H1 (cell line): ENCODE measurements at regions not wholly inside any gene's neighbourhood (a gene's known extent, or its start where the extent isn't known, plus 50 kb on each side); places are given as distances from the start of the nearest gene placed in this dataset.

ENCODE experiments used
- CBX8 ChIP-seq: fragments of 300-800, 300-1000 bp; sonication (generic); IDR thresholded peaks from 2 replicates; pipeline ENCODE4 v1.7.1; 2016; ENCODE audit warnings: low read depth, low read length, borderline replicate concordance
- CHD1 ChIP-seq: IDR thresholded peaks from 2 replicates; pipeline ENCODE4 v1.6.1; 2012; ENCODE audit warnings: low read depth, low read length, improper control_type of control experiment
- CTBP2 ChIP-seq: IDR thresholded peaks from 2 replicates; pipeline ENCODE4 v1.7.0; 2011; ENCODE audit warnings: borderline replicate concordance, mild to moderate bottlenecking, moderate library complexity, mixed read lengths, low read length; ENCODE audit not compliant: insufficient read depth, insufficient read length
- GABPA ChIP-seq: IDR thresholded peaks from 2 replicates; pipeline ENCODE4 v1.6.1; 2011; ENCODE audit warnings: mild to moderate bottlenecking, low read length, moderate library complexity, borderline replicate concordance; ENCODE audit not compliant: insufficient read depth
- SRF ChIP-seq: IDR thresholded peaks from 2 replicates; pipeline ENCODE4 v1.6.1; 2011; ENCODE audit warnings: mild to moderate bottlenecking, low read depth, low read length, moderate library complexity
- YY1 ChIP-seq: IDR thresholded peaks from 2 replicates; pipeline ENCODE4 v1.6.1; 2011; ENCODE audit warnings: low read depth, mild to moderate bottlenecking, low read length
- TF ChIP-seq, protein P1 (sequence below): fragments of 300-600 bp; sonication (generic); IDR thresholded peaks from 2 replicates; pipeline ENCODE4 v1.7.1; 2012; ENCODE audit warnings: low read length, moderate library complexity, mild to moderate bottlenecking, inconsistent platforms; ENCODE audit not compliant: insufficient replicate concordance
- TF ChIP-seq, protein P2 (sequence below): IDR thresholded peaks from 2 replicates; pipeline ENCODE4 v1.6.1; 2012; ENCODE audit warnings: inconsistent platforms

DNA sequence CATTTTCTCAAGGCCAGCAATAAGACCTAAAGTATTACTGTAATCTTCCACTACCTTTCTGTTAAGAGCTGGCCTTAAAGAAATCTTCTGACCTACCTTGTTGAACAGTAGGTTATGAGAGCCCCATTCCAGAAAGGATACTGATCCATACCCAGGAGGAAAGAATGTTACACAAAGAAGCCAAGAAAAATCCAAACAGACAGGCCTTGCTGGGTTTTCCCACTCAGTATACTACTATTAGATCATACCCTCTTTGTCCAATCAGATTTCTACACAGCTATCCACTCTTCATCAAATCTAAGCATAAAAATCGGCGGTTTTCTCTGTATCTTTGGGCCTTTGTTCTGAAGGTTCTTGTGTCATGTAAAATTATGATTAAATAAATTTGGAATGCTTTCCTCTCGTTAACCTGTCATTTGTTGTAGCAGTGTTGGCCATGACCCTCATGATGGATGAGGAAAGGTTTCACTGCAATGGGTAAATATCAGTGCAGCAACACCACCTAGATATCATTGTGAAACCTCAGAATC lies 292.3 kb downstream of the ANKRD50 start (continued):
- TF ChIP-seq GABPA = no peak
- TF ChIP-seq, protein P1, sequence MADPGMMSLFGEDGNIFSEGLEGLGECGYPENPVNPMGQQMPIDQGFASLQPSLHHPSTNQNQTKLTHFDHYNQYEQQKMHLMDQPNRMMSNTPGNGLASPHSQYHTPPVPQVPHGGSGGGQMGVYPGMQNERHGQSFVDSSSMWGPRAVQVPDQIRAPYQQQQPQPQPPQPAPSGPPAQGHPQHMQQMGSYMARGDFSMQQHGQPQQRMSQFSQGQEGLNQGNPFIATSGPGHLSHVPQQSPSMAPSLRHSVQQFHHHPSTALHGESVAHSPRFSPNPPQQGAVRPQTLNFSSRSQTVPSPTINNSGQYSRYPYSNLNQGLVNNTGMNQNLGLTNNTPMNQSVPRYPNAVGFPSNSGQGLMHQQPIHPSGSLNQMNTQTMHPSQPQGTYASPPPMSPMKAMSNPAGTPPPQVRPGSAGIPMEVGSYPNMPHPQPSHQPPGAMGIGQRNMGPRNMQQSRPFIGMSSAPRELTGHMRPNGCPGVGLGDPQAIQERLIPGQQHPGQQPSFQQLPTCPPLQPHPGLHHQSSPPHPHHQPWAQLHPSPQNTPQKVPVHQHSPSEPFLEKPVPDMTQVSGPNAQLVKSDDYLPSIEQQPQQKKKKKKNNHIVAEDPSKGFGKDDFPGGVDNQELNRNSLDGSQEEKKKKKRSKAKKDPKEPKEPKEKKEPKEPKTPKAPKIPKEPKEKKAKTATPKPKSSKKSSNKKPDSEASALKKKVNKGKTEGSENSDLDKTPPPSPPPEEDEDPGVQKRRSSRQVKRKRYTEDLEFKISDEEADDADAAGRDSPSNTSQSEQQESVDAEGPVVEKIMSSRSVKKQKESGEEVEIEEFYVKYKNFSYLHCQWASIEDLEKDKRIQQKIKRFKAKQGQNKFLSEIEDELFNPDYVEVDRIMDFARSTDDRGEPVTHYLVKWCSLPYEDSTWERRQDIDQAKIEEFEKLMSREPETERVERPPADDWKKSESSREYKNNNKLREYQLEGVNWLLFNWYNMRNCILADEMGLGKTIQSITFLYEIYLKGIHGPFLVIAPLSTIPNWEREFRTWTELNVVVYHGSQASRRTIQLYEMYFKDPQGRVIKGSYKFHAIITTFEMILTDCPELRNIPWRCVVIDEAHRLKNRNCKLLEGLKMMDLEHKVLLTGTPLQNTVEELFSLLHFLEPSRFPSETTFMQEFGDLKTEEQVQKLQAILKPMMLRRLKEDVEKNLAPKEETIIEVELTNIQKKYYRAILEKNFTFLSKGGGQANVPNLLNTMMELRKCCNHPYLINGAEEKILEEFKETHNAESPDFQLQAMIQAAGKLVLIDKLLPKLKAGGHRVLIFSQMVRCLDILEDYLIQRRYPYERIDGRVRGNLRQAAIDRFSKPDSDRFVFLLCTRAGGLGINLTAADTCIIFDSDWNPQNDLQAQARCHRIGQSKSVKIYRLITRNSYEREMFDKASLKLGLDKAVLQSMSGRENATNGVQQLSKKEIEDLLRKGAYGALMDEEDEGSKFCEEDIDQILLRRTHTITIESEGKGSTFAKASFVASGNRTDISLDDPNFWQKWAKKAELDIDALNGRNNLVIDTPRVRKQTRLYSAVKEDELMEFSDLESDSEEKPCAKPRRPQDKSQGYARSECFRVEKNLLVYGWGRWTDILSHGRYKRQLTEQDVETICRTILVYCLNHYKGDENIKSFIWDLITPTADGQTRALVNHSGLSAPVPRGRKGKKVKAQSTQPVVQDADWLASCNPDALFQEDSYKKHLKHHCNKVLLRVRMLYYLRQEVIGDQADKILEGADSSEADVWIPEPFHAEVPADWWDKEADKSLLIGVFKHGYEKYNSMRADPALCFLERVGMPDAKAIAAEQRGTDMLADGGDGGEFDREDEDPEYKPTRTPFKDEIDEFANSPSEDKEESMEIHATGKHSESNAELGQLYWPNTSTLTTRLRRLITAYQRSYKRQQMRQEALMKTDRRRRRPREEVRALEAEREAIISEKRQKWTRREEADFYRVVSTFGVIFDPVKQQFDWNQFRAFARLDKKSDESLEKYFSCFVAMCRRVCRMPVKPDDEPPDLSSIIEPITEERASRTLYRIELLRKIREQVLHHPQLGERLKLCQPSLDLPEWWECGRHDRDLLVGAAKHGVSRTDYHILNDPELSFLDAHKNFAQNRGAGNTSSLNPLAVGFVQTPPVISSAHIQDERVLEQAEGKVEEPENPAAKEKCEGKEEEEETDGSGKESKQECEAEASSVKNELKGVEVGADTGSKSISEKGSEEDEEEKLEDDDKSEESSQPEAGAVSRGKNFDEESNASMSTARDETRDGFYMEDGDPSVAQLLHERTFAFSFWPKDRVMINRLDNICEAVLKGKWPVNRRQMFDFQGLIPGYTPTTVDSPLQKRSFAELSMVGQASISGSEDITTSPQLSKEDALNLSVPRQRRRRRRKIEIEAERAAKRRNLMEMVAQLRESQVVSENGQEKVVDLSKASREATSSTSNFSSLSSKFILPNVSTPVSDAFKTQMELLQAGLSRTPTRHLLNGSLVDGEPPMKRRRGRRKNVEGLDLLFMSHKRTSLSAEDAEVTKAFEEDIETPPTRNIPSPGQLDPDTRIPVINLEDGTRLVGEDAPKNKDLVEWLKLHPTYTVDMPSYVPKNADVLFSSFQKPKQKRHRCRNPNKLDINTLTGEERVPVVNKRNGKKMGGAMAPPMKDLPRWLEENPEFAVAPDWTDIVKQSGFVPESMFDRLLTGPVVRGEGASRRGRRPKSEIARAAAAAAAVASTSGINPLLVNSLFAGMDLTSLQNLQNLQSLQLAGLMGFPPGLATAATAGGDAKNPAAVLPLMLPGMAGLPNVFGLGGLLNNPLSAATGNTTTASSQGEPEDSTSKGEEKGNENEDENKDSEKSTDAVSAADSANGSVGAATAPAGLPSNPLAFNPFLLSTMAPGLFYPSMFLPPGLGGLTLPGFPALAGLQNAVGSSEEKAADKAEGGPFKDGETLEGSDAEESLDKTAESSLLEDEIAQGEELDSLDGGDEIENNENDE = no peak
- TF ChIP-seq, protein P2, sequence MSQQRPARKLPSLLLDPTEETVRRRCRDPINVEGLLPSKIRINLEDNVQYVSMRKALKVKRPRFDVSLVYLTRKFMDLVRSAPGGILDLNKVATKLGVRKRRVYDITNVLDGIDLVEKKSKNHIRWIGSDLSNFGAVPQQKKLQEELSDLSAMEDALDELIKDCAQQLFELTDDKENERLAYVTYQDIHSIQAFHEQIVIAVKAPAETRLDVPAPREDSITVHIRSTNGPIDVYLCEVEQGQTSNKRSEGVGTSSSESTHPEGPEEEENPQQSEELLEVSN = no peak
- no peak for TF ChIP-seq SRF
- TF ChIP-seq CTBP2 = no peak
- no peak for TF ChIP-seq YY1
- TF ChIP-seq CHD1 = no peak
- no peak for TF ChIP-seq CBX8
